Bronchial epithelial cell (primary cell): ENCODE measurements at regions not wholly inside any gene's neighbourhood (a gene's known extent, or its start where the extent isn't known, plus 50 kb on each side); places are given as distances from the start of the nearest gene placed in this dataset.

Experiments
- DNase-seq: peaks from one replicate; pipeline ENCODE4 v3.0.0-alpha.2; 2010; ENCODE audit warnings: low read depth
- FAIRE-seq: peaks from 2 replicates; lab custom pipeline; 2011; peaks lifted over from hg19 to GRCh38; lab: Jason Lieb, UNC
- H3K27me3 ChIP-seq: 2 replicates; pipeline ENCODE4 v1.5.1; 2011; ENCODE audit warnings: low read length; ENCODE audit not compliant: control insufficient read depth, insufficient read depth
- H3K36me3 ChIP-seq: 2 replicates; pipeline ENCODE4 v1.5.1; 2011; ENCODE audit warnings: low read length; ENCODE audit not compliant: control insufficient read depth, insufficient read depth
- H3K4me3 ChIP-seq: 2 replicates; pipeline ENCODE4 v1.5.1; 2011; ENCODE audit warnings: mild to moderate bottlenecking, low read depth, low read length, control low read depth
- TF ChIP-seq, protein P1 (sequence below): IDR thresholded peaks from 2 replicates; pipeline ENCODE4 v1.5.1; 2011; ENCODE audit warnings: mild to moderate bottlenecking, moderate library complexity, low read length, control low read depth, inconsistent platforms; ENCODE audit not compliant: insufficient read depth, severe bottlenecking

GRCh38 chr15:62979252-62979651 is 63.3 kb upstream of the TPM1 start:
- Histone ChIP-seq H3K4me3 (no peak overlapping the region), H3K36me3 (no peaks in the 10 kb centered on the region), H3K27me3 (no peaks in the 10 kb centered on the region)
- peak; percentile 26 for DNase-seq
- TF ChIP-seq, protein P1, sequence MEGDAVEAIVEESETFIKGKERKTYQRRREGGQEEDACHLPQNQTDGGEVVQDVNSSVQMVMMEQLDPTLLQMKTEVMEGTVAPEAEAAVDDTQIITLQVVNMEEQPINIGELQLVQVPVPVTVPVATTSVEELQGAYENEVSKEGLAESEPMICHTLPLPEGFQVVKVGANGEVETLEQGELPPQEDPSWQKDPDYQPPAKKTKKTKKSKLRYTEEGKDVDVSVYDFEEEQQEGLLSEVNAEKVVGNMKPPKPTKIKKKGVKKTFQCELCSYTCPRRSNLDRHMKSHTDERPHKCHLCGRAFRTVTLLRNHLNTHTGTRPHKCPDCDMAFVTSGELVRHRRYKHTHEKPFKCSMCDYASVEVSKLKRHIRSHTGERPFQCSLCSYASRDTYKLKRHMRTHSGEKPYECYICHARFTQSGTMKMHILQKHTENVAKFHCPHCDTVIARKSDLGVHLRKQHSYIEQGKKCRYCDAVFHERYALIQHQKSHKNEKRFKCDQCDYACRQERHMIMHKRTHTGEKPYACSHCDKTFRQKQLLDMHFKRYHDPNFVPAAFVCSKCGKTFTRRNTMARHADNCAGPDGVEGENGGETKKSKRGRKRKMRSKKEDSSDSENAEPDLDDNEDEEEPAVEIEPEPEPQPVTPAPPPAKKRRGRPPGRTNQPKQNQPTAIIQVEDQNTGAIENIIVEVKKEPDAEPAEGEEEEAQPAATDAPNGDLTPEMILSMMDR = no peak
- no peak for FAIRE-seq

- no peak overlapping the region for H3K4me3 ChIP-seq
- FAIRE-seq (peak; percentile 18), DNase-seq (no peak)
- TF ChIP-seq, protein P1 = no peak
- H3K36me3 ChIP-seq = no peaks in the 10 kb centered on the region
- H3K27me3 ChIP-seq = no peaks in the 10 kb centered on the region
Measured at GRCh38 chr15:62981071-62981470, 61.5 kb upstream of the TPM1 start.

DNA sequence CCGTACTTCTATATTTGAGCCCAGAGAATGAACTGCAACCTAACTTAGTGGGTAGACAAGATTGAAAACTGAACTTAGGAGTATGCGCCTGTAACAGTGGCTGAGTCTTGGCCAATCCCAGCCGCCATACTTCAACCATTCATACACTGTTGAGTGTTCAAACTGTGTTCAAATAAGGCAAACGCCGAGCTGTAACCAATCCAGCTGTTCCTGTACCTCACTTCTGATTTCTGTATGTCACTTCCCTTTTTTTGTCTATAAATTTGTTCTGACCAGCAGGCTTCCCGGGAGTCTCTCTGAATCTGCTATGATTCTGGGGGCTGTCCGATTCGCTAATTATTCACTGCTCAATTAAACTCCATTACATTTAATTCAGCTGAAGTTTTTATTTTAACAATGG is 58.6 kb upstream of the TPM1 start:
- Histone ChIP-seq H3K4me3 (no peak overlapping the region), H3K36me3 (no peaks in the 10 kb centered on the region), H3K27me3 (no peaks in the 10 kb centered on the region)
- TF ChIP-seq, protein P1 = no peak
- DNase-seq (no peak), FAIRE-seq (no peak)

DNA sequence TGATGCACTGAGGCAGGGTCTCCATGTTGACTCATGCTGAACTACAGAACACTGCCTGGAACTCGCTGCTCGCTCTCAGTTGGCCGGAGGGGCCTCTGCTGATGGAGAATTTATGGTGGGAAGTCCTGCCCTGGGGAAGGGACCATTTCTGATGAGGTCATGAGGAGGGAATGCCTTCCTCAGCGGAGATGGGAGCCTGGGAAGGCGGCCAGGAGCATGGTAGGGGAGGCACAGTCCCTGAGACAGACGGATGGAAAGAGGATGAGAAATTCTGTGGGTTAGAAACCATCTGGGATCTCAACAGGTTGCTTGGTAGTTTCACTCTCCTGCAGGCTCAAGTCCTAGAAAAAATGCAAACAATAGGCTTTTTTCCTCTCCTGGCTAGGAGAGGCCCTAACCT is 56.8 kb upstream of the TPM1 start:
- DNase-seq (no peak), FAIRE-seq (no peak)
- Histone ChIP-seq H3K36me3 (no peaks in the 10 kb centered on the region), H3K4me3 (no peak overlapping the region), H3K27me3 (no peaks in the 10 kb centered on the region)
- TF ChIP-seq, protein P1 = no peak

DNA sequence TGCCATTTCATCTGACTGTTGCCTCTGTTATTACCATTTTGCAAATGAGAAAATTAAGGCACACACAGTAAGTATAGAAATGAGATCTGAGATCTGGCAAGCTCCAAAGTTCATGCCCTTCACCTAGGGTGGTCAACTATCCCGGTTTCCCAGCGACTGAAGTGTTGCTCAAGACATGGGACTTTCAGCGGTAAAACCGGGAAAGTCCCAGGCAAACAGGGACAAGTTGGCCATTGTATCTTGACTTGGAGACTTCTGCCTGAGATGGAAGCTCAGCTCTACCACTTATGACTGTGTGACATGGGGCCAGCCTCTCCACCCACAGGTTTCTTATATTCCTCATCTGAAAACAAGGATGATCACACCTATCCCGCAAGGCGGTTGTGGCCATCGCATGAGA is 55.6 kb upstream of the TPM1 start:
- TF ChIP-seq, protein P1 = no peak
- DNase-seq (no peak), FAIRE-seq (no peak)
- H3K36me3 ChIP-seq = no peaks in the 10 kb centered on the region
- H3K4me3 ChIP-seq = no peak overlapping the region
- H3K27me3 ChIP-seq = no peaks in the 10 kb centered on the region

- TF ChIP-seq, protein P1 = no peak
- Histone ChIP-seq H3K27me3 (no peaks in the 10 kb centered on the region), H3K36me3 (no peaks in the 10 kb centered on the region), H3K4me3 (no peak overlapping the region)
- DNase-seq (no peak), FAIRE-seq (no peak)
Measured at GRCh38 chr15:62988701-62989100, 53.8 kb upstream of the TPM1 start.
